ENCODE measurements at regions not wholly inside any gene's neighbourhood (a gene's known extent, or its start where the extent isn't known, plus 50 kb on each side); places are given as distances from the start of the nearest gene placed in this dataset.

GRCh38 chr2:239664216-239664810, 263.5 kb upstream of the HDAC4 start:
- ChIA-PET CTCF (no interaction called here), RAD21 (ENCODE audit: unreplicated experiment) (no interaction called here), SMC1A (ENCODE audit: uncharacterized antibody, unreplicated experiment) (no interaction called here), POLR2A (interaction anchor here (0.6 kb wide), 1 partner anchor 1124 kb away, joined by 3 read pairs; no protein-coding TSS in a partner anchor)
- TF ChIP-seq ZNF207 (IDR thresholded peaks at IDR 0.05; ENCODE audit: borderline replicate concordance) (no peak), RELA (IDR thresholded peaks at IDR 0.05; ENCODE audit: borderline replicate concordance, partially characterized antibody) (no peak), RB1 (IDR thresholded peaks at IDR 0.05; ENCODE audit: borderline replicate concordance) (no peak), NFYA (IDR thresholded peaks at IDR 0.05; ENCODE audit: borderline replicate concordance, low read depth, low read length) (no peak)
- no peak overlapping the region for H3K9ac ChIP-seq (ENCODE audit: control insufficient read depth, insufficient read depth, low read length)
- H4K20me1 ChIP-seq (ENCODE audit: control insufficient read depth, insufficient read depth) = no peaks in the 10 kb centered on the region
- DNase-seq (ENCODE audit: low read depth, low spot score) (no peak), FAIRE-seq (no peak), ATAC-seq (no peak)
- BruUV-seq (replicated peaks) = no TSS peak
- no peaks in the 10 kb centered on the region for H3K4me1 ChIP-seq (ENCODE audit: control insufficient read depth, insufficient read depth, low read length)
- WGBS (ENCODE audit: insufficient coverage, insufficient replicate concordance, low lambda C conversion rate, missing lambda C conversion rate) = 19% methylated on average over 5 of the region's 5 CpGs
- intact Hi-C loops (cut with micrococcal nuclease; ENCODE audit: unreplicated experiment) (no loop called here), in situ Hi-C loops (cut with MboI) (no loop called here)
- no peaks in the 10 kb centered on the region for H3K36me3 ChIP-seq (ENCODE audit: control insufficient read depth in 2 of 2, insufficient read depth in 2 of 2, low read length in 1 of 2)
- H3K4me3 ChIP-seq = no peak overlapping the region
- no peak overlapping the region for H3K27ac ChIP-seq (ENCODE audit: control insufficient read depth, insufficient read depth)
- no peaks in the 10 kb centered on the region for H3K9me3 ChIP-seq (replicated peaks; ENCODE audit: control insufficient read depth, insufficient read depth, low read length)
- no peak overlapping the region for H2AFZ ChIP-seq (ENCODE audit: control insufficient read depth, low read depth, low read length)
- no peak overlapping the region for H3K4me2 ChIP-seq (ENCODE audit: control insufficient read depth, insufficient read depth)
- H3K79me2 ChIP-seq (ENCODE audit: control insufficient read depth, insufficient read depth, low read length) = no peaks in the 10 kb centered on the region
- H3K27me3 ChIP-seq (replicated peaks in 1 of 2; ENCODE audit: control insufficient read depth in 2 of 2, insufficient read depth in 2 of 2, low read length in 1 of 2) = no peaks in the 10 kb centered on the region; a peak in 1 of 4 replicates

GRCh38 chr2:239663364-239663924, 262.6 kb upstream of the HDAC4 start:
- Histone ChIP-seq H2AFZ (ENCODE audit: control insufficient read depth, low read depth, low read length) (no peak overlapping the region), H3K79me2 (ENCODE audit: control insufficient read depth, insufficient read depth, low read length) (no peaks in the 10 kb centered on the region), H3K9ac (ENCODE audit: control insufficient read depth, insufficient read depth, low read length) (no peak overlapping the region), H3K27ac (ENCODE audit: control insufficient read depth, insufficient read depth) (no peak overlapping the region), H3K4me2 (ENCODE audit: control insufficient read depth, insufficient read depth) (no peak overlapping the region), H3K27me3 (replicated peaks in 1 of 2; ENCODE audit: control insufficient read depth in 2 of 2, insufficient read depth in 2 of 2, low read length in 1 of 2) (no peaks in the 10 kb centered on the region; a peak in 1 of 4 replicates), H3K4me3 (no peak overlapping the region), H4K20me1 (ENCODE audit: control insufficient read depth, insufficient read depth) (no peaks in the 10 kb centered on the region), H3K9me3 (replicated peaks; ENCODE audit: control insufficient read depth, insufficient read depth, low read length) (no peaks in the 10 kb centered on the region), H3K4me1 (ENCODE audit: control insufficient read depth, insufficient read depth, low read length) (no peaks in the 10 kb centered on the region), H3K36me3 (ENCODE audit: control insufficient read depth in 2 of 2, insufficient read depth in 2 of 2, low read length in 1 of 2) (no peaks in the 10 kb centered on the region)
- ATAC-seq = no peak
- DNase-seq (ENCODE audit: low read depth, low spot score) = no peak
- ChIA-PET SMC1A (ENCODE audit: uncharacterized antibody, unreplicated experiment) (no interaction called here), CTCF (no interaction called here), RAD21 (ENCODE audit: unreplicated experiment) (no interaction called here), POLR2A (no interaction called here)
- no TSS peak for BruUV-seq (replicated peaks)
- no peak for FAIRE-seq
- intact Hi-C loops (cut with micrococcal nuclease; ENCODE audit: unreplicated experiment) (no loop called here), in situ Hi-C loops (cut with MboI) (no loop called here)
- 12% methylated on average over 9 of the region's 9 CpGs for WGBS (ENCODE audit: insufficient coverage, insufficient replicate concordance, low lambda C conversion rate, missing lambda C conversion rate)
- TF ChIP-seq E2F8 (IDR thresholded peaks at IDR 0.05; ENCODE audit: low read depth, partially characterized antibody) = no peak
- no peak for TF ChIP-seq JUNB (IDR thresholded peaks at IDR 0.05)
- TF ChIP-seq CEBPB (IDR thresholded peaks at IDR 0.05; ENCODE audit: borderline replicate concordance in 1 of 2, low read depth in 2 of 2, low read length in 2 of 2) = no peak
- TF ChIP-seq BCL3 (IDR thresholded peaks at IDR 0.05; ENCODE audit: borderline replicate concordance, insufficient read depth, low read depth, low read length, poor library complexity, severe bottlenecking) = no peak
- TF ChIP-seq ETV6 (conservative IDR thresholded peaks at IDR 0.05 in 1 of 2, IDR thresholded peaks at IDR 0.05 in 1 of 2; ENCODE audit: borderline replicate concordance in 1 of 2, low read depth in 1 of 2) = no peak
- TF ChIP-seq RUNX3 (IDR thresholded peaks at IDR 0.05; ENCODE audit: low read length) = no peak

All from GM12878 (cell line).